ENCODE measurements at regions not wholly inside any gene's neighbourhood (a gene's known extent, or its start where the extent isn't known, plus 50 kb on each side); places are given as distances from the start of the nearest gene placed in this dataset.
"Not testable (repeated sequence)": the region's sequence is repeated elsewhere in the genome, so short reads cannot be mapped to it uniquely, and the experiment has no call there.

- not testable (repeated sequence) for H3K36me3 Mint-ChIP-seq (ENCODE audit: low read depth); H3K4me1 Mint-ChIP-seq; H3K27ac Mint-ChIP-seq; ATAC-seq (replicated peaks); H3K4me3 Mint-ChIP-seq; H3K27me3 Mint-ChIP-seq; H3K9me3 Mint-ChIP-seq
Observed at GRCh38 chr12:88714263-88714882, 134.1 kb upstream of the KITLG start.

DNA sequence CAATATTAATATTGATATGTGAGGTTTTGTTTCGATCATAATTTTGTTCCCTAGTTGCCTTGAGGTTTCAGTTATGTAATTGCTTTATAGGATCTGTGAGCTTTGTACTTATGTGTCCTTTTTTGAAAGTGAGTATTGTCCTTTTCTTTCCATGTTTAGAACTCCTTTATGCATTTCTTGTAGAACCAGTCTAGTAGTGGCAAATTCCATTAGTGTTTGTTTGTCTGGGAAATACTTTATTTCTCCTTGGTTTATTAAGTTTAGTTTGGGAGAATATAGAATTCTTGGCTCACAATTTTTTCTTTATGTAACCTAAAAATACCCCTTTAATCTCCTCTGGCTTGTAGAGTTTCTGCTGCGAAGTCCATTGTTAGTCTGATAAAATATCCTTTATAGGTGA, 127.5 kb upstream of the KITLG start:
- no peaks in the 10 kb centered on the region for H3K4me1 Mint-ChIP-seq
- H3K9me3 Mint-ChIP-seq: peaks cover 15% of the 10 kb centered on the region
- no peaks in the 10 kb centered on the region for H3K27me3 Mint-ChIP-seq
- H3K27ac Mint-ChIP-seq: no peak overlapping the region
- H3K36me3 Mint-ChIP-seq (ENCODE audit: low read depth): no peaks in the 10 kb centered on the region
- no peak overlapping the region for H3K4me3 Mint-ChIP-seq
- no peak for ATAC-seq (replicated peaks)

GRCh38 chr12:88706286-88706685, 126.0 kb upstream of the KITLG start:
- H3K9me3 Mint-ChIP-seq: peaks cover 15% of the 10 kb centered on the region
- no peaks in the 10 kb centered on the region for H3K36me3 Mint-ChIP-seq (ENCODE audit: low read depth)
- no peaks in the 10 kb centered on the region for H3K27me3 Mint-ChIP-seq
- no peak overlapping the region for H3K4me3 Mint-ChIP-seq
- no peaks in the 10 kb centered on the region for H3K4me1 Mint-ChIP-seq
- no peak overlapping the region for H3K27ac Mint-ChIP-seq
- no peak for ATAC-seq (replicated peaks)

DNA sequence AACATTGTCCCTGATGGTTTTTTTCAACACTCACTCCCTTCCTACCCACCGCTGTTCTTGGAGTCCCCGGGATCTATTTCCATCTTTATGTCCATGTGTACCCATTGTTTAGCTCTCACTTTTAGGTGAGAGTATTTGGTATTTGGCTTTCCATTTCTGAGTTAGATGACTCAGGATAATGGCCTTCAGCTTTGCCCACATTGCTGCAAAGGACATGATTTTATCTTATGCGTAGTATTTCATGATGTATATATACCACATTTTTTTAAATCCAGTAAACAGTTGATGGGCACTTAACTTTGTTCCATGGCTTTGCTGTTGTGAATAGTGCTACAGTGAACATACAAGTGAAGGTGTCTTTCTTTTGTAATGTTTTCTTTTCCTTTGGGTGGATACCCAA, 123.5 kb upstream of the KITLG start:
- no peak for ATAC-seq (replicated peaks)
- Mint-ChIP-seq H3K27ac (no peak overlapping the region), H3K4me3 (no peak overlapping the region), H3K36me3 (ENCODE audit: low read depth) (no peaks in the 10 kb centered on the region), H3K4me1 (no peaks in the 10 kb centered on the region), H3K27me3 (no peaks in the 10 kb centered on the region), H3K9me3 (peaks cover 15% of the 10 kb centered on the region)

DNA sequence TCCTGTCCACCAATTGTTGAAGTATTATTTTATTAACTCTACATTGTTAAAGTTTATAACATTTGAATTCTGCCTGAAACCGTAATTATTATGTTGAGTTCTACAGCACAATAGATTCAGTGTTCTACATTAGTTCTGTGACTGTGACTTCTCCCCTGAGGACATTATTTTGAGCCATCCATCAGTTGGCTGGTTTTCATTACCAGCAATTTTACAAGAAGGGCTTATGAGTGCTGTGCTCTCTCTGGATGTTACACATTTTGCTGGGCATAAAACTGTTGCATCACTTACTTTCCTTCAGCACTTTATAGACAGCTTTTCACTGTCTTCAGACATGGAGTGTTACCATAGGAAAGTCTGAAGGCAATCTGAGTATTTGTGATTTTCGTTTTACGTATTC, 118.2 kb upstream of the KITLG start:
- Mint-ChIP-seq H3K27me3 (peaks cover 4% of the 10 kb centered on the region), H3K36me3 (ENCODE audit: low read depth) (no peaks in the 10 kb centered on the region), H3K4me1 (no peaks in the 10 kb centered on the region), H3K9me3 (peaks cover 5% of the 10 kb centered on the region), H3K27ac (no peak overlapping the region), H3K4me3 (no peak overlapping the region)
- no peak for ATAC-seq (replicated peaks)

- no peak for ATAC-seq (replicated peaks)
- Mint-ChIP-seq H3K9me3 (peaks cover 5% of the 10 kb centered on the region), H3K27ac (no peak overlapping the region), H3K4me3 (no peak overlapping the region), H3K36me3 (ENCODE audit: low read depth) (no peaks in the 10 kb centered on the region), H3K27me3 (peaks cover 7% of the 10 kb centered on the region), H3K4me1 (no peaks in the 10 kb centered on the region)
Observed at GRCh38 chr12:88693837-88694445, 113.7 kb upstream of the KITLG start.

DNA sequence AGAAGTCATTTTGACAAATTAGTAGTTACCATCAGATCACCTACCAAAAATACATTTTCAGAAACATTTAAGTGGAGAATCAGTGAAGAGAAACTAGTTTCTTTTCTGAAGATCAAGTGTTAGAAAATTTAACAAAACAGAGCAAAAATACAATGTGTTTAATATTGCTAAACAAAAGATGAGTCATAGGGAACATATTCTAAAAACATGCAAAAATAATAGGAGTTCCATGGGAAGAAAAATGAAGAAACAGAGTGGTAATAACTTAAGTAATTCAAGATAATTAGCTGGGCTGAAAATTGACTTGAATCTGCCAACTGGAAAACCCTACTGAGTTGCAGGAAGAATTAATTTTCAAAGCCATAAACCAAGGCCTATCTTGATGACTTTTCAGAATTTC, 111.5 kb upstream of the KITLG start:
- ATAC-seq (replicated peaks): no peak
- H3K27ac Mint-ChIP-seq: no peak overlapping the region

DNA sequence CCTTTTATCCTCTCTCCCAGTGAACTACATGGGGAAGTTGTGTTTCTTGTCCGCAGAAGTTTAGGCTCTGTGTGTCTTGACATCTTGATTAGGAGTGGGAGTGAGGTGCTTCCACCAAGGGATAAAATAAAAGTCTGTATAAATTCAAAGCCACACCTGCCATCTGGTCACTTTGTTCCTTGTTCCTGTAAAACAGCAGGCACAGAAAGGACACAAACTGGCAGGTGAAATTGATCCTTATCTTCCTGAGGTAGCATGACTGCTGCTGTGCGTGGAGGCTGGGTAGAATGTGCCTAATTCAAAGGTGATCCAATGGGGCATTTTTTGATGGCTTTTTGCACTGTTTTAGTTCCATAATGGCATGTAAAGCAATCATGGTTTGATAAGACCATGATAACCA, 104.3 kb upstream of the KITLG start:
- Mint-ChIP-seq H3K27ac (no peak overlapping the region), H3K4me1 (no peaks in the 10 kb centered on the region), H3K9me3 (no peaks in the 10 kb centered on the region), H3K4me3 (no peak overlapping the region), H3K36me3 (ENCODE audit: low read depth) (no peaks in the 10 kb centered on the region), H3K27me3 (no peaks in the 10 kb centered on the region)
- ATAC-seq (replicated peaks): no peak

More for the DNA sequence above, 111.5 kb upstream of the KITLG start:
- peaks cover 5% of the 10 kb centered on the region for H3K9me3 Mint-ChIP-seq
- H3K4me3 Mint-ChIP-seq: no peak overlapping the region
- no peaks in the 10 kb centered on the region for H3K4me1 Mint-ChIP-seq
- no peaks in the 10 kb centered on the region for H3K36me3 Mint-ChIP-seq (ENCODE audit: low read depth)
- H3K27me3 Mint-ChIP-seq: peaks cover 7% of the 10 kb centered on the region

DNA sequence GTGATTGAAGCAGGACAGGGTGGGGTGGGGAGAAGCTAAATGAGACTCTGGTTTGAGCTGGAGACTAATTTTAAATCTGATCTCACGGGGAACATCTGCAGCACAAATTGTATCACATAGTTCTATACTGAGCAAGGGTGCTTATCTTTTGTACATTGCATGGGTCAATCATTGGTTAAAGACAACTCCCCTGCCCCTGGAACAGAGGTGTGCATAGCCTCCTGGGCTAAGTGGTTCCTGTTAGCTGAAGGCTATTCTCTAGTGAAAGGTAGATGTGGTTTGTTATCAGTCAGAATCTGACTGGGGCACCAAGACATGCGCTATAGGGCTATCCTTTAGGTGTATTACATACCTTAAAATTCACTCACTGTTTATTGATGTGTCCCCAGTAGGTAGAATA, 103.9 kb upstream of the KITLG start:
- Mint-ChIP-seq H3K4me3 (no peak overlapping the region), H3K27me3 (no peaks in the 10 kb centered on the region), H3K27ac (no peak overlapping the region), H3K9me3 (no peaks in the 10 kb centered on the region), H3K4me1 (no peaks in the 10 kb centered on the region), H3K36me3 (ENCODE audit: low read depth) (no peaks in the 10 kb centered on the region)
- ATAC-seq (replicated peaks): no peak

GRCh38 chr12:88683628-88684027, 103.4 kb upstream of the KITLG start:
- Mint-ChIP-seq H3K36me3 (ENCODE audit: low read depth) (no peaks in the 10 kb centered on the region), H3K27ac (no peak overlapping the region), H3K4me3 (no peak overlapping the region), H3K27me3 (no peaks in the 10 kb centered on the region), H3K4me1 (no peaks in the 10 kb centered on the region), H3K9me3 (no peaks in the 10 kb centered on the region)
- ATAC-seq (replicated peaks): no peak

- no peaks in the 10 kb centered on the region for H3K9me3 Mint-ChIP-seq
- ATAC-seq (replicated peaks): no peak
- H3K27me3 Mint-ChIP-seq: no peaks in the 10 kb centered on the region
- H3K36me3 Mint-ChIP-seq (ENCODE audit: low read depth): no peaks in the 10 kb centered on the region
- no peak overlapping the region for H3K27ac Mint-ChIP-seq
- no peak overlapping the region for H3K4me3 Mint-ChIP-seq
- no peaks in the 10 kb centered on the region for H3K4me1 Mint-ChIP-seq
Observed at GRCh38 chr12:88681271-88681670, 101.0 kb upstream of the KITLG start.

GRCh38 chr12:88677464-88677863, 97.2 kb upstream of the KITLG start:
- Mint-ChIP-seq H3K27ac (no peak overlapping the region), H3K4me3 (no peak overlapping the region), H3K36me3 (ENCODE audit: low read depth) (no peaks in the 10 kb centered on the region), H3K9me3 (no peaks in the 10 kb centered on the region), H3K4me1 (no peaks in the 10 kb centered on the region), H3K27me3 (no peaks in the 10 kb centered on the region)
- no peak for ATAC-seq (replicated peaks)

DNA sequence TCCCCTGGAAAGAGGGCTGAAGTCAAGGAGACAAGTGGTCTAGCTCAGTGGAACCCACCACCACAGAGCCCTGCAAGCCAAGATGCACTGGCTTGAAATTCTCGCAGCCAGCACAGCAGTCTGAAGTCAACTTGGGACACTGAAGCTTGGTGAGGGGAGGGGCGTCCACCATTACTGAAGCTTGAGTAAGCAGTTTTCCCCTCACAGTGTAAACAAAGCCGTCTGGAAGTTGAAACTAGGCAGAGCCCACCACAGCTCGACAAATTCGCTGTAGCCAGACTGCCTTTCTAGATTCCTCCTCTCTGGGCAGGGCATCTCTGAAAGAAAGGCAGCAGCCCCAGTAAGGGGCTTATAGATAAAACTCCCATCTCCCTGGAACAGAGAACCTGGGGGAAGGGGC, 87.3 kb upstream of the KITLG start:
- not testable (repeated sequence) for H3K4me3 Mint-ChIP-seq; H3K9me3 Mint-ChIP-seq; H3K27me3 Mint-ChIP-seq; H3K4me1 Mint-ChIP-seq; ATAC-seq (replicated peaks); H3K27ac Mint-ChIP-seq; H3K36me3 Mint-ChIP-seq (ENCODE audit: low read depth)

- Mint-ChIP-seq H3K4me3 (no peak overlapping the region), H3K36me3 (ENCODE audit: low read depth) (no peaks in the 10 kb centered on the region), H3K9me3 (no peaks in the 10 kb centered on the region), H3K27me3 (peaks cover 7% of the 10 kb centered on the region), H3K4me1 (no peaks in the 10 kb centered on the region), H3K27ac (no peak overlapping the region)
- ATAC-seq (replicated peaks): no peak
Observed at GRCh38 chr12:88665071-88665470, 84.8 kb upstream of the KITLG start.

DNA sequence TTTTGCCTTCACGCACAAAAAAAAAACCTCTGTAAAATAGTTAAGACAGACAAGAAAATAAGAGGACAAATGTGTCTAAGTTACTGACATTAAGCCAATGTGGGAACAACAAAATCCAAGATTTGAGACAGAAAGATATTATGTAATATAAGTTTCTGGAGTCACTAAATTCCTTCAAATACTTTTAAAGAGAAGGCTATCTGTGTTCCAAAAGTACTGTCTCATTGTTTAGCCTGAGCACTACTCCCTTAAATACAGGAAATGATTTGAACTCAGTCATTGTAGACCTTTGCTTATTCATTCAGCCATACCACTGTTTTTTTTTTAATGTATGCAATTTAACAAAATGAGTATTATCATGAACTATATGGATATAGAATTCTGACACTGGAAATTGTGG, 82.7 kb upstream of the KITLG start:
- ATAC-seq (replicated peaks): no peak
- Mint-ChIP-seq H3K9me3 (no peaks in the 10 kb centered on the region), H3K36me3 (ENCODE audit: low read depth) (no peaks in the 10 kb centered on the region)

DNA sequence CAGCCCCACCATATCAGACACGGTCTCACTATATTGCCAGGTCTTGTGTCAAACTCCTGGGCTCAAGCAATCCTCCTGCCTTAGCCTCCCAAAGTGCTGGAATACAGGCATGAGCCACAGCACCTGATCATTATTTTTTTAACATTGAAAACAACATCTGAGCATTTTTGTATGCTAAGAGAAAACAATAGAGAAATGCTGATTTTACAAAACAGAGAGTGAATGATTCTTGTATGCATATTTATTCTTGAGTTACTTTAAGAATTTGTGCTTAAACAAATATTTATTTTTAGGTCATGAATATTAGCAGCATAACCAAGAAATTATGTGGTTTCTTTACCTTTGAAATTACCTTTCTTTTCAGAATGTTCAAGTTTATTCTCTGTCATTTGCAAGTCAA, 81.8 kb upstream of the KITLG start:
- H3K27me3 Mint-ChIP-seq: peaks cover 7% of the 10 kb centered on the region
- no peaks in the 10 kb centered on the region for H3K36me3 Mint-ChIP-seq (ENCODE audit: low read depth)
- no peak for ATAC-seq (replicated peaks)
- H3K27ac Mint-ChIP-seq: no peak overlapping the region
- no peaks in the 10 kb centered on the region for H3K9me3 Mint-ChIP-seq
- no peaks in the 10 kb centered on the region for H3K4me1 Mint-ChIP-seq
- no peak overlapping the region for H3K4me3 Mint-ChIP-seq

More for the DNA sequence above, 82.7 kb upstream of the KITLG start:
- Mint-ChIP-seq H3K27me3 (peaks cover 7% of the 10 kb centered on the region), H3K27ac (no peak overlapping the region), H3K4me1 (no peaks in the 10 kb centered on the region), H3K4me3 (no peak overlapping the region)
